GM12892 (cell line): ENCODE measurements at regions not wholly inside any gene's neighbourhood (a gene's known extent, or its start where the extent isn't known, plus 50 kb on each side); places are given as distances from the start of the nearest gene placed in this dataset.

Experiments used
- POLR2A ChIP-seq: IDR thresholded peaks from 2 replicates; pipeline ENCODE4 v1.6.1; 2011; ENCODE audit warnings: low read depth, low read length, control low read depth
- TAF1 ChIP-seq: IDR thresholded peaks from 2 replicates; pipeline ENCODE4 v1.6.1; 2011; ENCODE audit warnings: low read depth, mild to moderate bottlenecking, control low read depth, low read length, borderline replicate concordance

GRCh38 chr18:1663879-1664705, 759.4 kb downstream of the ADCYAP1 start:
- TF ChIP-seq TAF1 = no peak
- no peak for TF ChIP-seq POLR2A
